H1 (cell line): ENCODE measurements at regions not wholly inside any gene's neighbourhood (a gene's known extent, or its start where the extent isn't known, plus 50 kb on each side); places are given as distances from the start of the nearest gene placed in this dataset.

Source experiments
- EP300 ChIP-seq, 2 experiments: IDR thresholded peaks; 1 replicate in 1 of 2; 2 replicates in 1 of 2; pipeline ENCODE4 v1.6.1; 2011 to 2012; ENCODE audit warnings: low read depth in 2 of 2, low read length in 2 of 2, mild to moderate bottlenecking in 2 of 2, borderline replicate concordance in 1 of 2, inconsistent platforms in 1 of 2, moderate library complexity in 1 of 2
- EZH2 ChIP-seq: fragments of 200-600 bp; sonication (generic); IDR thresholded peaks from 2 replicates; pipeline ENCODE4 v1.7.1; 2012; ENCODE audit warnings: low read depth, mild to moderate bottlenecking, moderate library complexity, low read length, inconsistent platforms; ENCODE audit not compliant: severe bottlenecking
- GABPA ChIP-seq: IDR thresholded peaks from 2 replicates; pipeline ENCODE4 v1.6.1; 2011; ENCODE audit warnings: mild to moderate bottlenecking, low read length, moderate library complexity, borderline replicate concordance; ENCODE audit not compliant: insufficient read depth
- HDAC2 ChIP-seq, 2 experiments: fragments of 300-600 bp in 1 of 2; sonication (generic) in 1 of 2; IDR thresholded peaks; 2 replicates each; pipeline ENCODE4 v1.6.1; 2011 to 2012; ENCODE audit warnings: low read depth in 2 of 2, low read length in 2 of 2, mild to moderate bottlenecking in 2 of 2, moderate library complexity in 2 of 2, borderline replicate concordance in 1 of 2, inconsistent platforms in 1 of 2
- JUND ChIP-seq: IDR thresholded peaks from 2 replicates; pipeline ENCODE4 v1.6.1; 2011; ENCODE audit warnings: mild to moderate bottlenecking, improper control_type of control experiment, low read length
- NANOG ChIP-seq: IDR thresholded peaks from 2 replicates; pipeline ENCODE4 v1.6.1; 2011; ENCODE audit warnings: low read length, low read depth, mild to moderate bottlenecking, inconsistent platforms; ENCODE audit not compliant: insufficient read depth, poor library complexity, severe bottlenecking
- NRF1 ChIP-seq: IDR thresholded peaks from 2 replicates; pipeline ENCODE4 v1.6.1; 2011; ENCODE audit warnings: mild to moderate bottlenecking, low read depth, low read length, improper control_type of control experiment
- POLR2A ChIP-seq, 2 experiments: IDR thresholded peaks; 1 replicate in 1 of 2; 2 replicates in 1 of 2; pipeline ENCODE4 v1.6.1; 2011; ENCODE audit warnings: low read depth in 2 of 2, low read length in 2 of 2, mild to moderate bottlenecking in 2 of 2; ENCODE audit errors: control extremely low read depth in 1 of 2
- POLR2AphosphoS5 ChIP-seq: IDR thresholded peaks from 2 replicates; pipeline ENCODE4 v1.6.1; 2011; ENCODE audit warnings: low read depth, low read length
- RAD21 ChIP-seq, 2 experiments: IDR thresholded peaks in 1 of 2; conservative IDR thresholded peaks in 1 of 2; 2 replicates each; pipeline ENCODE4 v1.6.1; 2011; ENCODE audit warnings: low read depth in 2 of 2, low read length in 2 of 2, improper control_type of control experiment in 1 of 2, inconsistent platforms in 1 of 2, mild to moderate bottlenecking in 1 of 2, moderate library complexity in 1 of 2
- SIN3A ChIP-seq, 2 experiments: IDR thresholded peaks in 1 of 2; conservative IDR thresholded peaks in 1 of 2; 2 replicates each; pipeline ENCODE4 v1.6.1; 2011 to 2012; ENCODE audit warnings: low read length in 2 of 2, improper control_type of control experiment in 1 of 2, low read depth in 1 of 2, mild to moderate bottlenecking in 1 of 2
- SP4 ChIP-seq: IDR thresholded peaks from 2 replicates; pipeline ENCODE4 v1.6.1; 2012; ENCODE audit warnings: low read length, inconsistent platforms
- TF ChIP-seq, protein P1 (sequence below), 3 experiments: IDR thresholded peaks; 1 replicate in 2 of 3; 2 replicates in 1 of 3; pipeline versions ENCODE4 v1.5.1 to v1.6.1; 2011; ENCODE audit warnings: low read length in 3 of 3, mild to moderate bottlenecking in 3 of 3, inconsistent platforms in 2 of 3, low read depth in 1 of 3, moderate library complexity in 1 of 3; ENCODE audit not compliant: insufficient read depth in 1 of 3; ENCODE audit errors: control extremely low read depth in 1 of 3

DNA sequence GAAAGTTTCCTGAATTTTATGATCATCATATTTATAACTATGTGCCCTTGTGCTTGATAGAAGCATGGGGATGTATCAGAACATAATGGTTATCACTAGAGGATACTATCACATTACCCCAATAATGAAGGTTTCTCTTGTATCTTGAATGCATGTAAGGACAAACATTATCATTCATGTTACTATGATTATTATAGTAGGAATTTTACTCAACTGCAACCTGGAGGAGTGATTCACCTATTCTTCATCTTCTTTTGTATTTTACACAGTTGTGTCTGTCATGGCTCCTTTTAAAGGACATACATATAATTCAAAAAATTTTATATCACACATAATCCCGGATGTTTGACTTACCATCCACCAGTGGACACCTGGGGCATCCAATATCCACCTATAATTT, 143.8 kb upstream of the TMPRSS15 start:
- TF ChIP-seq POLR2A (IDR thresholded peaks at IDR 0.05; ENCODE audit: control extremely low read depth in 1 of 2, low read depth in 2 of 2, low read length in 2 of 2) (no peak), NRF1 (no peak), POLR2AphosphoS5 (no peak), SIN3A (conservative IDR thresholded peaks at IDR 0.05 in 1 of 2, IDR thresholded peaks at IDR 0.05 in 1 of 2; ENCODE audit: low read depth in 1 of 2, low read length in 2 of 2) (no peak), RAD21 (IDR thresholded peaks at IDR 0.05 in 1 of 2, conservative IDR thresholded peaks at IDR 0.05 in 1 of 2; ENCODE audit: low read depth in 2 of 2, low read length in 2 of 2) (no peak), HDAC2 (IDR thresholded peaks at IDR 0.05; ENCODE audit: borderline replicate concordance in 1 of 2, low read depth in 2 of 2, low read length in 2 of 2) (no peak), NANOG (no peak), SP4 (no peak), EZH2 (no peak), GABPA (no peak), JUND (no peak), EP300 (IDR thresholded peaks at IDR 0.05; ENCODE audit: borderline replicate concordance in 1 of 2, low read depth in 2 of 2, low read length in 2 of 2) (no peak)
- TF ChIP-seq, protein P1, sequence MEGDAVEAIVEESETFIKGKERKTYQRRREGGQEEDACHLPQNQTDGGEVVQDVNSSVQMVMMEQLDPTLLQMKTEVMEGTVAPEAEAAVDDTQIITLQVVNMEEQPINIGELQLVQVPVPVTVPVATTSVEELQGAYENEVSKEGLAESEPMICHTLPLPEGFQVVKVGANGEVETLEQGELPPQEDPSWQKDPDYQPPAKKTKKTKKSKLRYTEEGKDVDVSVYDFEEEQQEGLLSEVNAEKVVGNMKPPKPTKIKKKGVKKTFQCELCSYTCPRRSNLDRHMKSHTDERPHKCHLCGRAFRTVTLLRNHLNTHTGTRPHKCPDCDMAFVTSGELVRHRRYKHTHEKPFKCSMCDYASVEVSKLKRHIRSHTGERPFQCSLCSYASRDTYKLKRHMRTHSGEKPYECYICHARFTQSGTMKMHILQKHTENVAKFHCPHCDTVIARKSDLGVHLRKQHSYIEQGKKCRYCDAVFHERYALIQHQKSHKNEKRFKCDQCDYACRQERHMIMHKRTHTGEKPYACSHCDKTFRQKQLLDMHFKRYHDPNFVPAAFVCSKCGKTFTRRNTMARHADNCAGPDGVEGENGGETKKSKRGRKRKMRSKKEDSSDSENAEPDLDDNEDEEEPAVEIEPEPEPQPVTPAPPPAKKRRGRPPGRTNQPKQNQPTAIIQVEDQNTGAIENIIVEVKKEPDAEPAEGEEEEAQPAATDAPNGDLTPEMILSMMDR (IDR thresholded peaks at IDR 0.05; ENCODE audit: control extremely low read depth in 1 of 3, insufficient read depth in 1 of 3, low read depth in 1 of 3, low read length in 3 of 3): no peak
